GM12878 (cell line): ENCODE measurements at regions not wholly inside any gene's neighbourhood (a gene's known extent, or its start where the extent isn't known, plus 50 kb on each side); places are given as distances from the start of the nearest gene placed in this dataset.

ENCODE experiments used
- CREB1 ChIP-seq: IDR thresholded peaks from 2 replicates; pipeline ENCODE4 v1.6.1; 2012; ENCODE audit warnings: low read depth, mild to moderate bottlenecking, inconsistent platforms
- EP300 ChIP-seq, 2 experiments: fragments of 150-350 bp in 1 of 2; IDR thresholded peaks; 2 replicates each; pipeline ENCODE4 v1.6.1; 2011 to 2012; ENCODE audit warnings: low read depth in 2 of 2, low read length in 2 of 2, borderline replicate concordance in 1 of 2, improper control_type of control experiment in 1 of 2, inconsistent platforms in 1 of 2; ENCODE audit not compliant: control insufficient read depth in 1 of 2
- EZH2 ChIP-seq: IDR thresholded peaks from 2 replicates; pipeline ENCODE4 v1.6.1; 2012; ENCODE audit warnings: low read depth, mild to moderate bottlenecking, control low read depth, inconsistent platforms, low read length, borderline replicate concordance; ENCODE audit not compliant: control insufficient read depth
- GABPA ChIP-seq: IDR thresholded peaks from 2 replicates; pipeline ENCODE4 v1.6.1; 2014; ENCODE audit warnings: antibody characterized with exemption, low read depth, mild to moderate bottlenecking, inconsistent platforms
- NR2C2 ChIP-seq: IDR thresholded peaks from 2 replicates; pipeline ENCODE4 v1.6.1; 2011; ENCODE audit warnings: borderline replicate concordance, low read depth; ENCODE audit not compliant: control insufficient read depth, insufficient read length
- POLR2A ChIP-seq: IDR thresholded peaks from 2 replicates; pipeline ENCODE4 v1.6.1; 2011; ENCODE audit warnings: low read depth, mild to moderate bottlenecking, low read length
- POLR2AphosphoS2 ChIP-seq: IDR thresholded peaks from 2 replicates; pipeline ENCODE4 v1.6.1; 2011; ENCODE audit warnings: low read depth, mild to moderate bottlenecking, low read length, improper control_type of control experiment, moderate library complexity
- POLR2AphosphoS5 ChIP-seq: IDR thresholded peaks from 2 replicates; pipeline ENCODE4 v1.6.1; 2011; ENCODE audit warnings: mild to moderate bottlenecking, low read length, inconsistent platforms
- RELA ChIP-seq: fragments of 450-650 bp; IDR thresholded peaks from 2 replicates; pipeline ENCODE4 v1.8.0; 2014; ENCODE audit warnings: borderline replicate concordance; ENCODE audit not compliant: partially characterized antibody
- TCF12 ChIP-seq: IDR thresholded peaks from 2 replicates; pipeline ENCODE4 v1.6.1; 2011; ENCODE audit warnings: low read depth, mild to moderate bottlenecking, low read length
- TCF3 ChIP-seq: IDR thresholded peaks from 2 replicates; pipeline ENCODE4 v1.6.1; 2012; ENCODE audit warnings: low read depth, mild to moderate bottlenecking, low read length, borderline replicate concordance; ENCODE audit not compliant: insufficient read depth
- ZNF274 ChIP-seq: IDR thresholded peaks from one replicate; pipeline ENCODE4 v1.8.0; 2011; ENCODE audit not compliant: insufficient read length, insufficient read depth
- TF ChIP-seq, protein P1 (sequence below), 3 experiments: IDR thresholded peaks in 2 of 3; conservative IDR thresholded peaks in 1 of 3; 2 replicates each; pipeline ENCODE4 v1.5.1; 2011; ENCODE audit warnings: low read depth in 3 of 3, low read length in 3 of 3, mild to moderate bottlenecking in 3 of 3, control low read depth in 2 of 3, moderate library complexity in 2 of 3, inconsistent platforms in 1 of 3, mixed read lengths in 1 of 3; ENCODE audit not compliant: control insufficient read depth in 2 of 3, insufficient read depth in 1 of 3; ENCODE audit errors: extremely low read depth in 1 of 3
- TF ChIP-seq, protein P2 (sequence below): IDR thresholded peaks from 2 replicates; pipeline ENCODE4 v1.6.1; 2012; ENCODE audit warnings: improper control_type of control experiment, low read depth, low read length; ENCODE audit not compliant: insufficient replicate concordance

DNA sequence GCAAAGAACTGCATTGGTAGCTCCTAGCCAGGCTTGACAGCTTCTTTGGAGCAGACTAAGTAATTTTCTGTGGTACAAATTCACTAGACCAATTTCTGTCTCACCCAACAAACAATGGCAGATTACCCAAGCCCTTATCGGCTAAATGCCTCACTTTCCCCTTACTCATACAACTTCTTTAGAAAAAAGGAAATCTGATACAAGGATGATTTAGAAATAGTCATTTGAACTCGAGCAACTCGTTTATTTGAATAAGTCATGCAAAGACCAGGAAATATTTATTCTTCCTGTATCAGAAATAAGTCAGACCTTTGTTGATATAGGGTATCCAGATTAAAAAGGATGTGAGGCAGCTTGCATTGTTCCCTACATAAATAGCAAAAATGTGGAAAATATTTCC, 170.4 kb upstream of the CDH6 start:
- no peak for TF ChIP-seq GABPA
- no peak for TF ChIP-seq CREB1
- TF ChIP-seq, protein P1, sequence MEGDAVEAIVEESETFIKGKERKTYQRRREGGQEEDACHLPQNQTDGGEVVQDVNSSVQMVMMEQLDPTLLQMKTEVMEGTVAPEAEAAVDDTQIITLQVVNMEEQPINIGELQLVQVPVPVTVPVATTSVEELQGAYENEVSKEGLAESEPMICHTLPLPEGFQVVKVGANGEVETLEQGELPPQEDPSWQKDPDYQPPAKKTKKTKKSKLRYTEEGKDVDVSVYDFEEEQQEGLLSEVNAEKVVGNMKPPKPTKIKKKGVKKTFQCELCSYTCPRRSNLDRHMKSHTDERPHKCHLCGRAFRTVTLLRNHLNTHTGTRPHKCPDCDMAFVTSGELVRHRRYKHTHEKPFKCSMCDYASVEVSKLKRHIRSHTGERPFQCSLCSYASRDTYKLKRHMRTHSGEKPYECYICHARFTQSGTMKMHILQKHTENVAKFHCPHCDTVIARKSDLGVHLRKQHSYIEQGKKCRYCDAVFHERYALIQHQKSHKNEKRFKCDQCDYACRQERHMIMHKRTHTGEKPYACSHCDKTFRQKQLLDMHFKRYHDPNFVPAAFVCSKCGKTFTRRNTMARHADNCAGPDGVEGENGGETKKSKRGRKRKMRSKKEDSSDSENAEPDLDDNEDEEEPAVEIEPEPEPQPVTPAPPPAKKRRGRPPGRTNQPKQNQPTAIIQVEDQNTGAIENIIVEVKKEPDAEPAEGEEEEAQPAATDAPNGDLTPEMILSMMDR (IDR thresholded peaks at IDR 0.05 in 2 of 3, conservative IDR thresholded peaks at IDR 0.05 in 1 of 3; ENCODE audit: control insufficient read depth in 2 of 3, extremely low read depth in 1 of 3, insufficient read depth in 1 of 3, low read depth in 3 of 3, low read length in 3 of 3): no peak
- no peak for TF ChIP-seq ZNF274
- TF ChIP-seq, protein P2, sequence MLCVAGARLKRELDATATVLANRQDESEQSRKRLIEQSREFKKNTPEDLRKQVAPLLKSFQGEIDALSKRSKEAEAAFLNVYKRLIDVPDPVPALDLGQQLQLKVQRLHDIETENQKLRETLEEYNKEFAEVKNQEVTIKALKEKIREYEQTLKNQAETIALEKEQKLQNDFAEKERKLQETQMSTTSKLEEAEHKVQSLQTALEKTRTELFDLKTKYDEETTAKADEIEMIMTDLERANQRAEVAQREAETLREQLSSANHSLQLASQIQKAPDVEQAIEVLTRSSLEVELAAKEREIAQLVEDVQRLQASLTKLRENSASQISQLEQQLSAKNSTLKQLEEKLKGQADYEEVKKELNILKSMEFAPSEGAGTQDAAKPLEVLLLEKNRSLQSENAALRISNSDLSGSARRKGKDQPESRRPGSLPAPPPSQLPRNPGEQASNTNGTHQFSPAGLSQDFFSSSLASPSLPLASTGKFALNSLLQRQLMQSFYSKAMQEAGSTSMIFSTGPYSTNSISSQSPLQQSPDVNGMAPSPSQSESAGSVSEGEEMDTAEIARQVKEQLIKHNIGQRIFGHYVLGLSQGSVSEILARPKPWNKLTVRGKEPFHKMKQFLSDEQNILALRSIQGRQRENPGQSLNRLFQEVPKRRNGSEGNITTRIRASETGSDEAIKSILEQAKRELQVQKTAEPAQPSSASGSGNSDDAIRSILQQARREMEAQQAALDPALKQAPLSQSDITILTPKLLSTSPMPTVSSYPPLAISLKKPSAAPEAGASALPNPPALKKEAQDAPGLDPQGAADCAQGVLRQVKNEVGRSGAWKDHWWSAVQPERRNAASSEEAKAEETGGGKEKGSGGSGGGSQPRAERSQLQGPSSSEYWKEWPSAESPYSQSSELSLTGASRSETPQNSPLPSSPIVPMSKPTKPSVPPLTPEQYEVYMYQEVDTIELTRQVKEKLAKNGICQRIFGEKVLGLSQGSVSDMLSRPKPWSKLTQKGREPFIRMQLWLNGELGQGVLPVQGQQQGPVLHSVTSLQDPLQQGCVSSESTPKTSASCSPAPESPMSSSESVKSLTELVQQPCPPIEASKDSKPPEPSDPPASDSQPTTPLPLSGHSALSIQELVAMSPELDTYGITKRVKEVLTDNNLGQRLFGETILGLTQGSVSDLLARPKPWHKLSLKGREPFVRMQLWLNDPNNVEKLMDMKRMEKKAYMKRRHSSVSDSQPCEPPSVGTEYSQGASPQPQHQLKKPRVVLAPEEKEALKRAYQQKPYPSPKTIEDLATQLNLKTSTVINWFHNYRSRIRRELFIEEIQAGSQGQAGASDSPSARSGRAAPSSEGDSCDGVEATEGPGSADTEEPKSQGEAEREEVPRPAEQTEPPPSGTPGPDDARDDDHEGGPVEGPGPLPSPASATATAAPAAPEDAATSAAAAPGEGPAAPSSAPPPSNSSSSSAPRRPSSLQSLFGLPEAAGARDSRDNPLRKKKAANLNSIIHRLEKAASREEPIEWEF: no peak
- TF ChIP-seq POLR2A: no peak
- no peak for TF ChIP-seq TCF12
- TF ChIP-seq NR2C2: no peak
- TF ChIP-seq POLR2AphosphoS5: no peak
- no peak for TF ChIP-seq RELA
- TF ChIP-seq EZH2: no peak
- TF ChIP-seq TCF3: no peak
- TF ChIP-seq EP300 (IDR thresholded peaks at IDR 0.05; ENCODE audit: borderline replicate concordance in 1 of 2, control insufficient read depth in 1 of 2, low read depth in 2 of 2, low read length in 2 of 2): no peak
- no peak for TF ChIP-seq POLR2AphosphoS2
